CD14-positive monocyte (primary cell): ENCODE measurements at regions not wholly inside any gene's neighbourhood (a gene's known extent, or its start where the extent isn't known, plus 50 kb on each side); places are given as distances from the start of the nearest gene placed in this dataset.

Source experiments
- DNase-seq, 3 donors: peaks; one replicate each; pipeline ENCODE4 v3.0.0-alpha.2; 2011 to 2022
- H2AFZ ChIP-seq: 2 replicates; pipeline ENCODE4 v1.6.0; 2012; ENCODE audit warnings: mild to moderate bottlenecking, low read depth, low read length, inconsistent platforms; ENCODE audit not compliant: insufficient read depth, poor library complexity, severe bottlenecking
- H3K27ac ChIP-seq, 2 donors: 1 replicate in 1 of 2; 2 replicates in 1 of 2; pipeline ENCODE4 v1.5.1; 2012 to 2013; ENCODE audit warnings: low read length in 2 of 2, control low read depth in 1 of 2, inconsistent platforms in 1 of 2, low read depth in 1 of 2, mild to moderate bottlenecking in 1 of 2
- H3K27me3 ChIP-seq, 2 donors: one replicate each; pipeline versions ENCODE4 v1.6.0 to v1.6.1; 2011 to 2013; ENCODE audit warnings: low read length in 2 of 2; ENCODE audit not compliant: control insufficient read depth in 2 of 2, insufficient read depth in 2 of 2
- H3K36me3 ChIP-seq, 2 donors: replicated peaks in 1 of 2; 1 replicate in 1 of 2; 2 replicates in 1 of 2; pipeline versions ENCODE4 v1.5.1 to v1.6.1; 2012 to 2013; ENCODE audit warnings: low read length in 2 of 2, control low read depth in 1 of 2, inconsistent platforms in 1 of 2, mild to moderate bottlenecking in 1 of 2; ENCODE audit not compliant: insufficient read depth in 2 of 2, control insufficient read depth in 1 of 2
- H3K4me1 ChIP-seq, 2 donors: 1 replicate in 1 of 2; 2 replicates in 1 of 2; pipeline versions ENCODE4 v1.5.1 to v1.6.1; 2012 to 2013; ENCODE audit warnings: low read length in 2 of 2, control low read depth in 1 of 2, inconsistent platforms in 1 of 2, mild to moderate bottlenecking in 1 of 2, moderate library complexity in 1 of 2; ENCODE audit not compliant: insufficient read depth in 2 of 2, control insufficient read depth in 1 of 2
- H3K4me2 ChIP-seq: replicated peaks from 2 replicates; pipeline ENCODE3; 2012; ENCODE audit warnings: low read length, moderate library complexity, mild to moderate bottlenecking; ENCODE audit not compliant: poor library complexity, severe bottlenecking; ENCODE audit errors: extremely low read depth
- H3K4me3 ChIP-seq, 3 experiments: fragments of 200-600 bp in 1 of 3; sonication (generic) in 1 of 3; replicated peaks in 1 of 3; 1 replicate in 2 of 3; 2 replicates in 1 of 3; pipeline ENCODE4 v1.5.1; 2011 to 2013; ENCODE audit warnings: low read length in 3 of 3, mild to moderate bottlenecking in 3 of 3, control low read depth in 2 of 3, low read depth in 2 of 3, inconsistent platforms in 1 of 3, moderate library complexity in 1 of 3
- H3K79me2 ChIP-seq: 2 replicates; pipeline ENCODE4 v1.6.0; 2012; ENCODE audit warnings: mild to moderate bottlenecking, control low read depth, inconsistent platforms, low read length, moderate library complexity; ENCODE audit not compliant: insufficient read depth
- H3K9ac ChIP-seq: 2 replicates; pipeline ENCODE4 v1.6.0; 2017; ENCODE audit warnings: low read length, mild to moderate bottlenecking; ENCODE audit not compliant: insufficient read depth, poor library complexity, severe bottlenecking
- H3K9me3 ChIP-seq, 2 donors: replicated peaks in 1 of 2; 1 replicate in 1 of 2; 2 replicates in 1 of 2; pipeline versions ENCODE4 v1.5.1 to v1.6.1; 2012 to 2013; ENCODE audit warnings: low read length in 2 of 2, control low read depth in 1 of 2; ENCODE audit not compliant: control insufficient read depth in 1 of 2, insufficient read depth in 1 of 2
- H4K20me1 ChIP-seq: 2 replicates; pipeline ENCODE4 v1.6.0; 2012; ENCODE audit warnings: mild to moderate bottlenecking, low read length, control low read depth, moderate library complexity; ENCODE audit not compliant: insufficient read depth
- H3K27ac Mint-ChIP-seq, 7 donors: one replicate each; pipeline ENCODE4 v1.8.0; 2020; ENCODE audit warnings: mild to moderate bottlenecking in 7 of 7, mixed read lengths in 7 of 7, moderate library complexity in 6 of 7, inconsistent platforms in 2 of 7
- H3K27me3 Mint-ChIP-seq, 3 donors: one replicate each; pipeline ENCODE4 v1.8.0; 2021 to 2022; ENCODE audit warnings: low read depth in 3 of 3, mild to moderate bottlenecking in 3 of 3, mixed read lengths in 3 of 3, moderate library complexity in 3 of 3, inconsistent platforms in 1 of 3
- H3K36me3 Mint-ChIP-seq, 2 donors: one replicate each; pipeline ENCODE4 v1.8.0; 2020; ENCODE audit warnings: mixed read lengths in 2 of 2, inconsistent platforms in 1 of 2, mild to moderate bottlenecking in 1 of 2
- H3K4me1 Mint-ChIP-seq: one replicate; pipeline ENCODE4 v1.8.0; 2020; ENCODE audit warnings: mild to moderate bottlenecking, mixed read lengths
- H3K4me3 Mint-ChIP-seq, 2 donors: one replicate each; pipeline ENCODE4 v1.8.0; 2020; ENCODE audit warnings: mild to moderate bottlenecking in 2 of 2, mixed read lengths in 2 of 2, moderate library complexity in 1 of 2
- H3K9me3 Mint-ChIP-seq, 7 donors: one replicate each; pipeline ENCODE4 v1.8.0; 2020 to 2022; ENCODE audit warnings: mixed read lengths in 7 of 7, mild to moderate bottlenecking in 6 of 7, moderate library complexity in 6 of 7, inconsistent platforms in 2 of 7
- WGBS: methylation state at CpG from one replicate; pipeline ENCODE4 v1.1.5; 2013; ENCODE audit warnings: missing lambda C conversion rate; ENCODE audit not compliant: insufficient coverage; 5-methylcytosine and 5-hydroxymethylcytosine counted together
- intact Hi-C, 2 donors: fragments of 100-400 bp; cut with micrococcal nuclease; formaldehyde crosslinking; loops; one replicate each; pipeline versions ENCODE4 v1.15.0 to v1.15.1; 2023
- TF ChIP-seq, protein P1 (sequence below): fragments of 200-600 bp; IDR thresholded peaks from one replicate; pipeline ENCODE4 v1.8.0; 2022; ENCODE audit warnings: antibody characterized with exemption, mild to moderate bottlenecking

DNA sequence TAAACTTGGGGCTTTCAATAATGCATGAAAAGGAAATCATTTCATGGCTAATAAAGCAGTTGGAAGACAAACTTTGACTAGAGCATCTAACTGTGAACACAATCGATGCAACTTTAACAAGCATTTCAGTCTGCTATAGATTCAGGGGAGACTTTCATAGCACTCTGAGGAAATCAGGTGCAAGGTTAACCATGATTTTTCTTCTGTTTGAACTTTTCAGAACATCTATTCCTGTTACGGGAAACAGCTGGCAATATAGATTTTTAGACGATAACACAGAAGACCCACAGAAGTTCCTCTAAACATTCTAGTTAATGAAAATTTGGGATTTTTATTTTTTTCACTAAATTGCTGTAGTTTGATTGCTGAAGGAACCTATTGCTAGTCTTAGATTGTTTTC, 177.3 kb downstream of the TRIM33 start:
- peaks cover 6 to 8% of the 10 kb centered on the region in 2 donors for H3K4me1 ChIP-seq
- no peak overlapping the region for H3K4me2 ChIP-seq
- H3K9ac ChIP-seq = no peak overlapping the region
- DNase-seq = no peak
- intact Hi-C loops = no loop called here
- H3K27ac ChIP-seq = no peak overlapping the region
- peaks cover 7 to 11% (median 8%) of the 10 kb centered on the region in 3 donors for H3K27me3 Mint-ChIP-seq
- no peaks in the 10 kb centered on the region for H3K36me3 Mint-ChIP-seq
- H3K9me3 Mint-ChIP-seq = peaks cover 0 to 2% (median 0%) of the 10 kb centered on the region in 7 donors
- H3K4me1 Mint-ChIP-seq = peaks cover 24% of the 10 kb centered on the region
- no peaks in the 10 kb centered on the region for H4K20me1 ChIP-seq
- H2AFZ ChIP-seq = peak overlapping the region; percentile 14
- H3K27me3 ChIP-seq = peaks cover 6% of the 10 kb centered on the region in 2 donors
- no peaks in the 10 kb centered on the region for H3K79me2 ChIP-seq
- H3K4me3 ChIP-seq = no peak overlapping the region
- H3K27ac Mint-ChIP-seq = no peak overlapping the region
- H3K36me3 ChIP-seq = no peaks in the 10 kb centered on the region
- no peak overlapping the region for H3K4me3 Mint-ChIP-seq
- WGBS = no CpG with 5 or more reads among the region's 3 CpGs
- TF ChIP-seq, protein P1, sequence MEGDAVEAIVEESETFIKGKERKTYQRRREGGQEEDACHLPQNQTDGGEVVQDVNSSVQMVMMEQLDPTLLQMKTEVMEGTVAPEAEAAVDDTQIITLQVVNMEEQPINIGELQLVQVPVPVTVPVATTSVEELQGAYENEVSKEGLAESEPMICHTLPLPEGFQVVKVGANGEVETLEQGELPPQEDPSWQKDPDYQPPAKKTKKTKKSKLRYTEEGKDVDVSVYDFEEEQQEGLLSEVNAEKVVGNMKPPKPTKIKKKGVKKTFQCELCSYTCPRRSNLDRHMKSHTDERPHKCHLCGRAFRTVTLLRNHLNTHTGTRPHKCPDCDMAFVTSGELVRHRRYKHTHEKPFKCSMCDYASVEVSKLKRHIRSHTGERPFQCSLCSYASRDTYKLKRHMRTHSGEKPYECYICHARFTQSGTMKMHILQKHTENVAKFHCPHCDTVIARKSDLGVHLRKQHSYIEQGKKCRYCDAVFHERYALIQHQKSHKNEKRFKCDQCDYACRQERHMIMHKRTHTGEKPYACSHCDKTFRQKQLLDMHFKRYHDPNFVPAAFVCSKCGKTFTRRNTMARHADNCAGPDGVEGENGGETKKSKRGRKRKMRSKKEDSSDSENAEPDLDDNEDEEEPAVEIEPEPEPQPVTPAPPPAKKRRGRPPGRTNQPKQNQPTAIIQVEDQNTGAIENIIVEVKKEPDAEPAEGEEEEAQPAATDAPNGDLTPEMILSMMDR = no peak
- H3K9me3 ChIP-seq = no peaks in the 10 kb centered on the region

DNA sequence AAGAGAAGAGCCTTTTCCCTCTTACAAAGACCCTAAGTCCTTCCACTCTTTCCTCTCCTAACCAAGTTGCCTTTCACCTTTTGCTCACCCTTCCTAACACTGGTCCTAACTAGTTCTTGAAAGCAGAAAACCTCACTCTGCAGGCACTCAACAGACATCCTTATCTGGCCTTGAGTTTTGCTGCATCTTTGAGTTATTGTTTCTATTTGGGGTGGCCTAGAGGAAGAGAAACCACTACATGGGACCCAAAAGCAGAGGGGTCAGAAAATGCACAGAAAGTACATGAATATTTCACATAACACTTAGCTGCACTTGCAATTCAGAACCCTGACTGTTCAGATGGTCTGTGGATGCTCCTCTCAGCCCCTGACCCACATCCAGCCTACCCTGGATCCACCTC, 178.3 kb upstream of the SYT6 start:
- intact Hi-C loops = no loop called here
- Histone ChIP-seq H3K9ac (no peak overlapping the region), H3K27me3 (peaks cover 6% of the 10 kb centered on the region in 2 donors), H3K4me2 (no peak overlapping the region), H3K79me2 (no peaks in the 10 kb centered on the region), H3K4me1 (peaks cover 6 to 8% of the 10 kb centered on the region in 2 donors), H4K20me1 (no peaks in the 10 kb centered on the region), H3K36me3 (no peaks in the 10 kb centered on the region), H3K9me3 (no peaks in the 10 kb centered on the region), H2AFZ (no peak overlapping the region), H3K27ac (no peak overlapping the region), H3K4me3 (no peak overlapping the region)
- Mint-ChIP-seq H3K4me3 (no peak overlapping the region), H3K27ac (no peak overlapping the region), H3K36me3 (no peaks in the 10 kb centered on the region), H3K27me3 (peaks cover 7 to 12% (median 12%) of the 10 kb centered on the region in 3 donors), H3K4me1 (peaks cover 22% of the 10 kb centered on the region), H3K9me3 (peaks cover 0 to 4% (median 0%) of the 10 kb centered on the region in 7 donors)
- no peak for DNase-seq
- TF ChIP-seq, protein P1 = no peak
